HCT116 (cell line): ENCODE measurements at regions not wholly inside any gene's neighbourhood (a gene's known extent, or its start where the extent isn't known, plus 50 kb on each side); places are given as distances from the start of the nearest gene placed in this dataset.

Experiments used
- CTCF ChIP-seq, 3 experiments: fragments of 200-600 bp in 1 of 3; sonication (generic) in 1 of 3; IDR thresholded peaks in 2 of 3; conservative IDR thresholded peaks in 1 of 3; 2 replicates each; pipeline ENCODE4 v1.5.1; 2012 to 2017; ENCODE audit warnings: low read depth in 2 of 3, low read length in 2 of 3, antibody characterized with exemption in 1 of 3, borderline replicate concordance in 1 of 3, control low read depth in 1 of 3, mild to moderate bottlenecking in 1 of 3, mixed read lengths in 1 of 3, mixed run types in 1 of 3, moderate library complexity in 1 of 3; ENCODE audit not compliant: insufficient read depth in 1 of 3
- EZH2 ChIP-seq: fragments of 200-600 bp; sonication (generic); IDR thresholded peaks from 2 replicates; pipeline ENCODE4 v1.6.1; 2017; ENCODE audit warnings: antibody characterized with exemption, mixed run types
- EZH2phosphoT487 ChIP-seq: fragments of 200-600 bp; IDR thresholded peaks from 2 replicates; pipeline ENCODE4 v1.6.1; 2018; ENCODE audit warnings: antibody characterized with exemption, borderline replicate concordance
- JUND ChIP-seq: IDR thresholded peaks from 2 replicates; pipeline ENCODE4 v1.6.1; 2012
- MAX ChIP-seq: IDR thresholded peaks from 2 replicates; pipeline ENCODE4 v1.6.1; 2012
- POLR2A ChIP-seq: IDR thresholded peaks from 2 replicates; pipeline ENCODE4 v1.7.0; 2011; ENCODE audit warnings: borderline replicate concordance; ENCODE audit not compliant: insufficient read depth, insufficient read length; ENCODE audit errors: extremely low read depth
- POLR2AphosphoS5 ChIP-seq: IDR thresholded peaks from 2 replicates; pipeline ENCODE4 v1.6.1; 2011; ENCODE audit warnings: mild to moderate bottlenecking, low read depth, low read length, moderate library complexity
- RAD21 ChIP-seq: IDR thresholded peaks from 2 replicates; pipeline ENCODE4 v1.6.1; 2012; ENCODE audit warnings: low read depth, mild to moderate bottlenecking
- SRF ChIP-seq: IDR thresholded peaks from 2 replicates; pipeline ENCODE4 v1.6.1; 2012; ENCODE audit warnings: low read depth
- ZBTB33 ChIP-seq: IDR thresholded peaks from 2 replicates; pipeline ENCODE4 v1.6.1; 2011; ENCODE audit warnings: mild to moderate bottlenecking, low read length, moderate library complexity; ENCODE audit not compliant: insufficient replicate concordance; ENCODE audit errors: extremely low read depth

- TF ChIP-seq MAX (no peak), ZBTB33 (no peak), CTCF (IDR thresholded peaks at IDR 0.05 in 2 of 3, conservative IDR thresholded peaks at IDR 0.05 in 1 of 3; ENCODE audit: borderline replicate concordance in 1 of 3, insufficient read depth in 1 of 3, low read depth in 2 of 3, low read length in 2 of 3) (no peak), POLR2A (no peak), RAD21 (no peak), JUND (no peak), SRF (no peak), POLR2AphosphoS5 (no peak), EZH2 (no peak), EZH2phosphoT487 (no peak)
Observed at GRCh38 chrY:15554991-15555390, 1030.7 kb downstream of the NLGN4Y start.
